ENCODE measurements at regions not wholly inside any gene's neighbourhood (a gene's known extent, or its start where the extent isn't known, plus 50 kb on each side); places are given as distances from the start of the nearest gene placed in this dataset.
"Not testable (repeated sequence)": the region's sequence is repeated elsewhere in the genome, so short reads cannot be mapped to it uniquely, and the experiment has no call there.

- Histone ChIP-seq H3K4me3 (ENCODE audit: low read depth, low read length) (no peak overlapping the region), H3K9me3 (no peaks in the 10 kb centered on the region), H3K36me3 (no peaks in the 10 kb centered on the region), H3K4me1 (no peaks in the 10 kb centered on the region), H3K27me3 (no peaks in the 10 kb centered on the region)
- no peak for DNase-seq
- no peak for TF ChIP-seq CTCF (IDR thresholded peaks at IDR 0.05; ENCODE audit: low read depth, low read length)
Observed at GRCh38 chr21:41614511-41614910, 106.6 kb upstream of the TMPRSS2 start.

- Histone ChIP-seq H3K9me3 (no peaks in the 10 kb centered on the region), H3K4me3 (ENCODE audit: low read depth, low read length) (no peak overlapping the region; the same call in none of the 2 replicates), H3K4me1 (no peaks in the 10 kb centered on the region), H3K27me3 (no peaks in the 10 kb centered on the region), H3K36me3 (no peaks in the 10 kb centered on the region)
- DNase-seq: peak; percentile 23
- TF ChIP-seq CTCF (IDR thresholded peaks at IDR 0.05; ENCODE audit: low read depth, low read length): no peak
Observed at GRCh38 chr21:41613533-41613909, 105.6 kb upstream of the TMPRSS2 start.

- no peak overlapping the region; the same call in none of the 2 replicates for H3K4me3 ChIP-seq (ENCODE audit: low read depth, low read length)
- no peaks in the 10 kb centered on the region for H3K4me1 ChIP-seq
- peak; percentile 52 for DNase-seq
Observed at GRCh38 chr21:41612674-41613532, 104.9 kb upstream of the TMPRSS2 start.

GRCh38 chr21:41611966-41612606 lies 104.1 kb upstream of the TMPRSS2 start:
- no peak for TF ChIP-seq CTCF (IDR thresholded peaks at IDR 0.05; ENCODE audit: low read depth, low read length)
- no peak overlapping the region for H3K4me3 ChIP-seq (ENCODE audit: low read depth, low read length)
- H3K36me3 ChIP-seq: no peaks in the 10 kb centered on the region
- H3K4me1 ChIP-seq: no peaks in the 10 kb centered on the region
- no peaks in the 10 kb centered on the region for H3K27me3 ChIP-seq
- no peak for DNase-seq
- no peaks in the 10 kb centered on the region for H3K9me3 ChIP-seq

More at GRCh38 chr21:41612674-41613532, 104.9 kb upstream of the TMPRSS2 start:
- Histone ChIP-seq H3K27me3 (no peaks in the 10 kb centered on the region), H3K36me3 (no peaks in the 10 kb centered on the region), H3K9me3 (no peaks in the 10 kb centered on the region)
- TF ChIP-seq CTCF (IDR thresholded peaks at IDR 0.05; ENCODE audit: low read depth, low read length): peak; percentile 56

- TF ChIP-seq CTCF (IDR thresholded peaks at IDR 0.05; ENCODE audit: low read depth, low read length): no peak
- no peaks in the 10 kb centered on the region for H3K4me1 ChIP-seq
- H3K27me3 ChIP-seq: no peaks in the 10 kb centered on the region
- H3K9me3 ChIP-seq: no peaks in the 10 kb centered on the region
- H3K36me3 ChIP-seq: no peaks in the 10 kb centered on the region
- no peak for DNase-seq
- H3K4me3 ChIP-seq (ENCODE audit: low read depth, low read length): no peak overlapping the region
Observed at GRCh38 chr21:41611441-41611840, 103.5 kb upstream of the TMPRSS2 start.

- not testable (repeated sequence) for H3K36me3 ChIP-seq; H3K4me3 ChIP-seq (ENCODE audit: low read depth, low read length); DNase-seq; H3K9me3 ChIP-seq; H3K27me3 ChIP-seq; H3K4me1 ChIP-seq
Observed at GRCh38 chr21:41610840-41611115, 102.8 kb upstream of the TMPRSS2 start.
